WI38 (cell line): ENCODE measurements at regions not wholly inside any gene's neighbourhood (a gene's known extent, or its start where the extent isn't known, plus 50 kb on each side); places are given as distances from the start of the nearest gene placed in this dataset.

Experiments used
- H3K4me3 ChIP-seq: 2 replicates; pipeline ENCODE4 v1.5.1; 2011; ENCODE audit warnings: low read depth, mild to moderate bottlenecking, control low read depth, low read length
- CTCF ChIP-seq: IDR thresholded peaks from 2 replicates; pipeline ENCODE4 v1.5.1; 2012; ENCODE audit warnings: low read depth, mild to moderate bottlenecking, control low read depth, low read length

- H3K4me3 ChIP-seq, result no peak overlapping the region
- TF ChIP-seq CTCF, result no peak
Observed at GRCh38 chr7:25901658-25902057, 250.3 kb upstream of the NFE2L3 start.

- no peak for TF ChIP-seq CTCF
- H3K4me3 ChIP-seq, result no peak overlapping the region
Observed at GRCh38 chr7:25906003-25906402, 246.0 kb upstream of the NFE2L3 start.

GRCh38 chr7:25906760-25907159 lies 245.2 kb upstream of the NFE2L3 start:
- no peak for TF ChIP-seq CTCF
- H3K4me3 ChIP-seq, result no peak overlapping the region

- TF ChIP-seq CTCF, result no peak
Observed at GRCh38 chr7:25907214-25907613, 244.8 kb upstream of the NFE2L3 start.

GRCh38 chr7:25907731-25908130 lies 244.3 kb upstream of the NFE2L3 start:
- no peak for TF ChIP-seq CTCF
- no peak overlapping the region for H3K4me3 ChIP-seq

More at GRCh38 chr7:25907214-25907613, 244.8 kb upstream of the NFE2L3 start:
- no peak overlapping the region for H3K4me3 ChIP-seq

- no peak overlapping the region for H3K4me3 ChIP-seq
- TF ChIP-seq CTCF, result no peak
Observed at GRCh38 chr7:25908154-25908949, 243.6 kb upstream of the NFE2L3 start.

GRCh38 chr7:25911738-25912607 lies 240.0 kb upstream of the NFE2L3 start:
- H3K4me3 ChIP-seq, result no peak overlapping the region
- no peak for TF ChIP-seq CTCF
